ENCODE measurements at regions not wholly inside any gene's neighbourhood (a gene's known extent, or its start where the extent isn't known, plus 50 kb on each side); places are given as distances from the start of the nearest gene placed in this dataset.
"Not testable (repeated sequence)": the region's sequence is repeated elsewhere in the genome, so short reads cannot be mapped to it uniquely, and the experiment has no call there.

DNA sequence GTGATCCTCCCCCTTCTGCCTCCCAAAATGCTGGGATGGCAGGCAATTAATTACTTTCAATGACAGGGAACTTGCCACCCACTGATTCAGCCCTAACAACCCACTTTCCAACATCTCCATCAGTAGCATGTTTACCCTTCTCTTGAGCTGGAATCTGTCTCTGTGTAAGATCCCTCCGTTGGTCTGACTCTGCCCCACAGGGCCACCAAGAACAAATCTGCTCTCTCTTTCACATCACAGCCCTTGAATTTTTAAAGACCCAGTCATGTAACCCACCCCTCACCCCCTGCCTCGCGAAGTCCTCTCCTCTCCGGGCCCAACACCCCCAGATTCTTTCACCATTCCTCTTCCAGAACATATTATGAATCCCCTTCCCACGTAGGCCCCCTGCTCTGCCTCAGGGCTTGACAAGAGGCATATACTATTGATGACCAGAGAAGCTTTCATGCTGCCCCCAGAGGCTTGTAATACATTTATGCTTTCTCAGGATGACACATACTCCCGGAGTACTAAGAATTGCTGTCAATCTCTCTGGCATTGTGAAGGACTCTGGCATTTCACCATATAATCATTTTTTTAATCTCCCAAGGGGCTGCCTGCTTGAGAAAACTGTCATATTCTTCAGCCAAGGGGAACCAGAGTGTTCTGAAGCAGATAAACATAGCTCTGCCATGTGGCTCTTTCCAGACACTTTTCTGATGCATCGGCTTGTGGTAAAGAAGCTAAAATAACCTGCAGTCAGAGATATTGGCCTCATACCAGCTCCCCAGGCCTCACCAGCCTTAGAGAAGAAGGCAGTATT is 179.2 kb upstream of the AUTS2 start:
- no peak for DNase-seq (ENCODE audit: low read depth, low spot score)

DNA sequence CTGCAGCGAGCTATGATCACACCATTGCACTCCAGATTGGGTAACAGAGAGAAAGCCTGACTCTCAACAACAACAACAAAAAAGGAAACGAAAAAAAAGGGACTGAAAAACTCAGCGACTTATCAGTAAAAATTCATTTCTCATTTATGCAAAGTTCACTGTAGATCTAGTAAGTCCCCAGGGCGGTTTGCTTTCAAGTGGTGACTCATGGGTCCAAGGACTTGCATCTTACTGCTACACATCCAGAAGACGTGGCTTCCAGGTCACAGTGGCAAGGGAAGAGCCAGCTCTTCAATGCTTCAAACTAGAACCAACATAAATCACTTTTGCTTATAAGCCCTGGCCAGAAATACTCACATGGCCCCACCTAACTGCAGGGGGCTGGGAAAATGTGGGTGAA is 178.3 kb upstream of the AUTS2 start:
- no peak for DNase-seq (ENCODE audit: low read depth, low spot score)

DNA sequence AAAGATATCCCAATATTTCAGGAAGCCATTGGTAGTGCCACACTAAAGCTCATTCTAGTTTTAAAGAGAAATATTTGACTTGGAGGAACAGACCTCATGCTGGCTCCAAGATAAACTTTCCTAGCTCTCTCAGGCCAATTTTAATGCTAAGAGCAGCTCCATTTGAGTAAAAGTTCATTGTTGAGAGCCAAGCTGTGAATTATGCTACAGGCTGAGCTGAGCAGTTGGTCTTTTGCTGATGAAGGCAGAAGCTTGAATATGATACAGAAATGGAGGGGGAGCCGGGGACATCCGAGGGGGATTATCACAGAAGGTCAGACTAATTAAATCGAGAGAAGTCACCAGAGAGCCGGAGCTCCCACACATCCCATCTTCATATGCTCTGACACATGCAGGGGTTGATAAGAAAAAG is 175.7 kb upstream of the AUTS2 start:
- DNase-seq (ENCODE audit: low read depth, low spot score) = no peak

GRCh38 chr7:69426705-69427104 is 171.6 kb upstream of the AUTS2 start:
- no peak for DNase-seq (ENCODE audit: low read depth, low spot score)

GRCh38 chr7:69428089-69428488 is 170.2 kb upstream of the AUTS2 start:
- DNase-seq (ENCODE audit: low read depth, low spot score) = no peak

DNA sequence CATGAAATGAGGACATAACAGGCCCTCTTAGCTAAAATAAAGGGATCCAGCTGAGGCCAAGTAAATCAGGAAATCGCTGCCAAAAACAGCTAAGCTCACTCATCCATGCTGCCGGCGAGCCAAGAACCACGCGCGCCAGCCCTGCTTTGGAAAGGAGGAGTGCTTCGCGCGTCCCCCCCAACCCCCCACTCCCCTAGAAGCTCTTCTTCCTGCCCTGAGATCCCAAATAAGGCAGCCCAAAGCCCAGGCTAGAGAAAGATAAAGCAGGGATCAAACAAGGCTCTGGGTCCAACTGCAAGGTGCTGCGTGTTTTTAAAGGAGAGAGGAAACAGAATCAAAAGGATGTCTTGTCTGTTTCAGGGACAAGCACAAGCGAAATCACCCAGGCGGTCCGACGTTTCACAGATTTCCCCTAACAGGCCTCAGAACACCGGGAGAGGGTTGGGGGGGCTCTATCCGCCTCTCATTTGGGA is 168.3 kb upstream of the AUTS2 start:
- no peak for DNase-seq (ENCODE audit: low read depth, low spot score)

DNA sequence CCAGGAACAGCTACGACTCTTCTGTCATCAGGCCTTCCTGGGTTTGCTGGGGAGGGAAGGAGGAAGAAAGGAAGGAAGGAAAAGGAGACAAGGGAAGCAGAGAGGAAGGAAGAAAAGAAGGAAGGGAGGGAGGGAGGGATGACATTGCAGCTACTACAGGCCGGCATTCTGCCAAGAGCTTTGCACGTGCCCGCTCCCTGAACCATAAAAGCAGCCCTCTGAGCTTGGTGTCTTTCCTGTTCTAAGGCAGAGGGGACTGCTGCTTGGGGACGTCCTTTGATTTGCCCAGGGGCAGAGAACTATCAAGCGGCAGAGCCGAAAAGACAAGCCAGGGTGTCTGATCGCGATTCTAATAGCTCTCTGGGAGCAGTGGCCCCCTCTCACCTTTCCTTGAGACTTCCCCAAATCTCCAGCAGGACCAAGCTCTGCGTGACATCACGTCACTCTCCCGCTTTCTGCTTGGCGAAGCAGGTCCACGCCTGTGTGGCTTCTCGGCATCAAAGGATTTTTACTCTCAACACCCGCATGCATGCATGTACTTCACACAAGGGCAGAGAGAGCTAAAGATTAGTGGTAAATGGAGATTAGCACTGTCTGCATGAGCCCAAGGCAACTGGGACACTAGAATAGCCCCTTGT is 167.8 kb upstream of the AUTS2 start:
- peak; percentile 19 for DNase-seq (ENCODE audit: low read depth, low spot score)

DNA sequence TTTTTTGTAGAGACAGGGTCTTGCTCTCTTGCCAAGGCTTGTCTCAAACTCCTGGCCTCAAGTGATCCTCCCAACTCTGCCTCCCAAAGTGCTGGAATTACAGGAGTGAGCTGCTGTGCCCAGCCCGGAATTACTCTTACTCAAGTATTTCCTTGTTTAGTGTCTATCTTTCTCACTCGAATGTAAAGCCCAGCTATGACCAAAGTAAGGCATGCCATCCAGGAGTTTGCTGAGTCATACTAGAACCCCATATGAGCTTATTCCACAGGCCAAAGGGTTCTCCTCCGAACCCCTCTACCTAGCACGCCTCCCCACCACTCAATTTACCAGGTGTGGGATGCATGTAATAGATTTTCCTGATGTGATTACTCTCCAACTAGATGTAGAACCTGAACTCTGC is 166.6 kb upstream of the AUTS2 start:
- DNase-seq (ENCODE audit: low read depth, low spot score) = no peak

DNA sequence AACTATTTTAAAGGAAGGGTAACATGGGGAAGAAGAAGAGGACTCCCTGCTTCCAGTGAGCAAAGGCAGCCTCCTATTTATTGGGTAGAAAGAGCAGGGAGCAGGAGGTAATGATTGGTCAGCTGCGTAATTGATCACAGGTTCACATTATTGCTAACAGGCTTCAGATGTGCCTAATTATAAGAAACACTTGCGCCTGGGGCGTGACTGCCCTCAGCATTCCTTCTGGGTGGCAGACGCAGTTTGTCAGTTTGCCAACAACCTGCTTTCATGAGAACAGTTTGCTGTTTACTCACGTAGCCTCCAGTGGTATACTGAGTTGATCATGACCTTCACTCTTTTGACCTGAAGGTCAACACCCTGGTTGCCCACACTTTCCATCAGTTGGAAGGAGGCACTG is 166.0 kb upstream of the AUTS2 start:
- not testable (repeated sequence) for DNase-seq (ENCODE audit: low read depth, low spot score)

GRCh38 chr7:69433081-69433480 is 165.2 kb upstream of the AUTS2 start:
- no peak for DNase-seq (ENCODE audit: low read depth, low spot score)

DNA sequence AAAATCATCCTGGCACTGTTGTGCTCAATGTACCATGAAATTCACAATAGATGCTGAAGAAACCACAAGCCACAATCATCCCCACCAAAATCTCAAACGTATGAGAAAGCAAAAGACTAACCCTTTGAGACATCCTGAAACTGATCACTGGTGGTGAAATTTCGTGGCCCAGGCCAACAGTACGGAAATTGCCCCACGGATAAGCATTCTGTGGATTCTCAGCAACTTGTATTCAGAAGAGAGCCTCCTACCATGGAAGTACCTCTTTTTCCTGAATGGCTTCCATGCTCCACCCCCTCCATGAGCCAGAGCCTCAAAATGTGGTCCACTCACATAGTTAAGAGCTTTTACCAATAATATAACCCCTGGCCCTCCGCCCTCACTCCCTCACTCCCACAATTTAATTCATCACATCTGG is 163.9 kb upstream of the AUTS2 start:
- DNase-seq (ENCODE audit: low read depth, low spot score) = no peak

DNA sequence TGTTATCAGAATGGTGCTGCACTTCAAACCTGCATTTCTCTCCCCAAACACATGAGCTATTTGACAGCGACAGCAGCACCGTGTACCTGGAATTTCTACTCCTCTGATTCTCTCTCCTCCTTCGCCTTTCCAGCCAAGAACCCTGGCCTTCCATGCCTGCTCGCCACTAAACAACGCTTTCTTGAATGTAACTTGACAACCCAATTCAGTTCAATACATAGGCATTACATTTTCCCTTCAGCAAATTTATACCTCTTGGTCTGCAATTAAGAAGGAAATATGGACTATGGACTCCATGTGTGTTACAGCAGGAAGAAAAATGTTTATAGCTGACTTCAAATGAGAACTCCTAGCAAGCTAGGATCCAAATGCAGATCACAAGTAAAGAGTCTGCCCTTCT is 162.6 kb upstream of the AUTS2 start:
- no peak for DNase-seq (ENCODE audit: low read depth, low spot score)

GRCh38 chr7:69436946-69437345 is 161.3 kb upstream of the AUTS2 start:
- DNase-seq (ENCODE audit: low read depth, low spot score) = no peak

DNA sequence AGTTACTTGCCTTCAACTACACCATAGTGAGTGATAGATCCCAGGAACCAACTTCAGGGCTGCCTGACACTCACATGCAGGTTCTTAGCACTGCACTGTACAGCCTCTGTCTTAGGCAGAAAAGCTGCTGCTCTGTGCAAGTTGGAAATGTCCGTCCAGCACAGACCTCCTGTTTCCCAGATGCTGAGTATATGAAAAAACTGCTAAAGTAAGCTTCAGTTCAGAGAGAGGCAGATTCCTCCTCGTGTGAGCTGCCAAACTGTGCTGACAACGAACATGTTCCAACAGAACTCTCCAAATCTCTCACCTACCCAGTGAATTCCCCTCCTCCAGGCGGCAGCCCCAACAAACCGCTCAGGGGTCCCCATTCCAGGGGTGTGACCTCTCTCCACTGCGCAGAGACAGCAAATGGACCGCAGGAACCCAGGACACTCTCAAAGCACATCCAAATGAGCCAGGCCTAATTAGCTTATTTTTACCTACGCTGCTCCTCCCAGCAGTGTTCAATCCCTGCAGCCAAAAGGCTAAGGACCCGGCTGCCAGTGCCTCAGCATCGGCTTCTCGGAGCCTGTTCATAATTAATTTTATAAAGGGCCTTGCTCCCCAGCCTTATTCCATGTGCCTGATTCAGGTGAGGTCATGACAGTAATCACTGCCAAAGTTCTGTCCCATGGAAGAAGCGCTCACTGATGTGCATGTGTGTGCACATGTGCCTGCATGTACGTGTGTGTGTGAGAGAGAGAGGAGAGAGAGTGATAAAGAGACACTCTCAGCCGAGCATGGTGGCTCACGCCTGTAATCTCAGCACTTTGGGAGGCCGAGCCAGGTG is 159.5 kb upstream of the AUTS2 start:
- DNase-seq (ENCODE audit: low read depth, low spot score) = no peak

DNA sequence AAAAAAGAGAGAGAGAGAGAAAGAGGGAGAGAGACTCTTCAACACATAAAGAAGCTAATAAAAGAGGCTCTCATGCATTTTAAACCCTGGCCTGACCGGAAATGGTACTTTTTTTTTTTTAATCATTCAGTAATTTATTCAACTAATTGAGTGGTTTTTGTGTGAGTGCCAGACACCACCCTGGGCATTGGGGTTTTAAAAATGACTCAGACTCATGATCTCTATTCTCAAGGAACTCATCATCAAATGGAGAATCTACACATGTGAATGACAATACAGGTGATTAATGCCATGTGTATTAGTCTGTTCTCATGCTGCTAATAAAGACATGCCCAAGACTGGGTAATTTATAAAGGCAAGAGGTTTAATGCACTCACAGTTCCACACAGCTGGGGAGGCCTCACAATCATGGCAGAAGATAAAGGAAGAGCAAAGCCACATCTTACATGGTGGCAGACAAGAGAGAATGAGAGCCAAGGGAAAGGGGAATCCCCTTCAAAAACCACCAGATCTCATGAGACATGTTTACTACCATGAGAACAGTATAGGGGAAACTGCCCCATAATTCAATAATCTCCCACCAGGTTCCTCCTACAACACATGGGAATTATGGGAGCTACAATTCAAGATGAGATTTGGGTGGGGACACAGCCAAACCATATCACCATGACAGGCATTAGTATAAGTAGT is 158.5 kb upstream of the AUTS2 start:
- DNase-seq (ENCODE audit: low read depth, low spot score) = no peak

DNA sequence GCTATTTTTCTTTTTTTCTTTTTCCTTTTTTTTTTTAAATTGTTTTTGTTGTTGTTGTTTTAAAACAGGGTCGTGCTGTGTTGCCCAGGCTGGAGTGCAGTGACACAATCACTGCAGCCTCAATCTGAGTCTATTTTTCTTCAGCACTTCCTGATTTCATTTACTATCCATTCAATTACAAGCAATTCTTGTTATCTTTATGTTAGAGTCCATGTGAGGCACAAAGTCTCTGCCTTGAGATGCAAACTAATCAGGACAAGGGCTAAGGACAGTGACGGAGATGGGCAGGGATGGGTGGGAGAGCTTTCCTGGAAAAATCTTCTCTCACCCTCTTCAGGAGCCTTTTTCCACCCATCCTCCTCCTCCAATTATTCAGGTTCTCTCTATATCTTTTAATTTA is 157.3 kb upstream of the AUTS2 start:
- DNase-seq (ENCODE audit: low read depth, low spot score) = no peak

DNA sequence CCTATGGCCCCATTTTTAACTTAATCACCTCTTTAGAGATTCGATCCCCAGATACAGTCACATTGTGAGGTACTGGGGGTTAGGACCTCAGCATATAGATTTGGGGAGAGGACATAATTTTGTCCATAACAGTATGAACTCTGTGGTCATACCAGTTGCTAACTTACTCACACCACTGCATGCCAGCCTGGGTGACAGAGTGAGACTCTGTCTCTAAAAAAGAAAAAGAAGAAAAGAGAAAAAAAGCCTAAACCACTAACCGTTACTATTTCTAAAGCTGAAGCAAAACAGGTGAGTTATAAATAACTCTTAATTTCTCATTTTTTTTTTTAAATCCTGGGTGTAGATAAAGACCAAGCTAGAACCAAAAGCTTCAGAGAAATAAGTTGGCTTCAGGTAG is 155.1 kb upstream of the AUTS2 start:
- no peak for DNase-seq (ENCODE audit: low read depth, low spot score)

DNA sequence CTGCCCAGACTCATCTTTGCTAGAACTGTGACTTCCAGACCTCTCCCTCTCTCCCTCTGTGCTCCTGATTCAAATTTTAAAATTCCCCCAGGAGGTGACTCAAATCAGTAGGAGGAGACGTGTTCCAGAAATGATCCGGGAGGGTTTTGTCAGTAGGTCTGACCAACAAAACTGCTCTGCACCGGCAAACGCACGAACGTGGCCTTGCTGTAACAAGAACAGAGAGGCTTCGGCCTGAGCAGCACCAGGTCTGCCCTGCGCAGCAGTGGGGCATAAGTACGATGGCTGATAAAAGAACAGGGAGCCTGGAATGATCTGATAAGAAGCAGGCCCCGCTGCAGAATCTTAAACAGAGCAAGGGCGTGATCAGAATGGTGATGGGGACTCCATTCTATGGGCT is 152.7 kb upstream of the AUTS2 start:
- no peak for DNase-seq (ENCODE audit: low read depth, low spot score)

DNA sequence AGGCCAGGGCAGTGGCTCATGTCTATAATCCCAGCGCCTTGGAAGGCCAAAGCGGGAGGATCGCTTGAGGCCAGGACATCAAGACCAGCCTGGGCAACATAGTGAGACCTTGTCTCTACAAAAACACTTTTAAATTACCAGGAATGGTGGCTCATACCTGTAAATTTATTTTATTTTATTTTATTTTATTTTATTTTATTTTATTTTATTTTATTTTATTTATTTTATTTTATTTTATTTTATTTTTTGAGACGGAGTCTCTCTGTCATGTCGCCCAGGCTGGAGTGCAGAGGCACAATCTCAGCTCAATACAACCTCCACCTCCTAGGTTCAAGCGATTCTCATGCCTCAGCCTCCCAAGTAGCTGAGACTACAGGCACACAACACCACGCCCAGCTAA is 152.1 kb upstream of the AUTS2 start:
- DNase-seq (ENCODE audit: low read depth, low spot score) = not testable (repeated sequence)

DNA sequence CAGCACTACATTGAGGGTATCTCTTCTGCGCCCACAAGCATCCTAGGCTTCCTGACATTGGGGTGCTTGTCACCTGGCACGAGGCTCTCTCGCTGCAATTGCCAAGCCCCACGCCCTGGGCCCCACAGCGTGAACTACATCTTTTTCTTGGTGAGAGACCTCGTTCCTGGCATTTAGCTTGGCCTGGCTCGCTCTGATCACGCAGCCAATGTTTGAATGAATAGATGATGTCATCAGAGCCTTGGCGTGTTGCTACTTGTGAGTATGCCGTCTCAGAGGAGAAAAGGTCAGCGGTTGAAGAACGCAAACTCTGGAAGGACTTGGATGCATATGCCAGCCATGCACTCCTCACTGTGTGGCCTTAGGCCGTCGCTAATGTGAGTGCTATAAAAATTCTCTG is 150.2 kb upstream of the AUTS2 start:
- no peak for DNase-seq (ENCODE audit: low read depth, low spot score)

GRCh38 chr7:69450456-69450855 is 147.8 kb upstream of the AUTS2 start:
- peak; percentile 77 for DNase-seq (ENCODE audit: low read depth, low spot score)

GRCh38 chr7:69451715-69452114 is 146.6 kb upstream of the AUTS2 start:
- no peak for DNase-seq (ENCODE audit: low read depth, low spot score)

Data from ELF-1 (cell line).